ENCODE measurements at regions not wholly inside any gene's neighbourhood (a gene's known extent, or its start where the extent isn't known, plus 50 kb on each side); places are given as distances from the start of the nearest gene placed in this dataset.

DNA sequence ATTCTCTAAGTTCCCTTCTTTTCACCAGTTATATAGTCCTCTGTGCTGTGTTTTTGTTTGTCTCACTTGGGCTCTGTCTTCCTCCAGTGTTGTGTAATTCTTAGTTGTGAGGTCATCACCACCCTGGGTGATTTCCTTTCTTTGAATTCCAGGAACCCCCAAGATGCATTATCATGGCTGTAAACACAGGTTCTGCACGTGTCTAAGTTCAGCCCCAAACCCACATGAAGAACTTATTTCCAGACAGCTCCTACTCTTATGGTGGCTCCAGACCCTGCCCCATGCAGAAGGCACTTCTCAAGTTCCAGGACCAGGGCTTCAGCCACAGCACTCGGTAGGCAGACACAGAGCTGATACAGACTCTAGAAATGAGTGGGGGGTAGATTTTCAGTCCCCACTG is 560.5 kb downstream of the BCL11B start (continued):
- TF ChIP-seq ZNF296 (CRISPR knock-in tag; conservative IDR thresholded peaks at IDR 0.05) (no peak), ZNF660 (CRISPR knock-in tag; IDR thresholded peaks at IDR 0.05; ENCODE audit: borderline replicate concordance, low read depth) (no peak), TOPORS (CRISPR knock-in tag; IDR thresholded peaks at IDR 0.05) (no peak), HOXA3 (CRISPR knock-in tag; IDR thresholded peaks at IDR 0.05) (no peak), PTBP1 (IDR thresholded peaks at IDR 0.05; ENCODE audit: low read depth, low read length, poor library complexity, severe bottlenecking) (no peak), REXO4 (CRISPR knock-in tag; IDR thresholded peaks at IDR 0.05; ENCODE audit: borderline replicate concordance) (no peak)
- TF ChIP-seq, protein P1, sequence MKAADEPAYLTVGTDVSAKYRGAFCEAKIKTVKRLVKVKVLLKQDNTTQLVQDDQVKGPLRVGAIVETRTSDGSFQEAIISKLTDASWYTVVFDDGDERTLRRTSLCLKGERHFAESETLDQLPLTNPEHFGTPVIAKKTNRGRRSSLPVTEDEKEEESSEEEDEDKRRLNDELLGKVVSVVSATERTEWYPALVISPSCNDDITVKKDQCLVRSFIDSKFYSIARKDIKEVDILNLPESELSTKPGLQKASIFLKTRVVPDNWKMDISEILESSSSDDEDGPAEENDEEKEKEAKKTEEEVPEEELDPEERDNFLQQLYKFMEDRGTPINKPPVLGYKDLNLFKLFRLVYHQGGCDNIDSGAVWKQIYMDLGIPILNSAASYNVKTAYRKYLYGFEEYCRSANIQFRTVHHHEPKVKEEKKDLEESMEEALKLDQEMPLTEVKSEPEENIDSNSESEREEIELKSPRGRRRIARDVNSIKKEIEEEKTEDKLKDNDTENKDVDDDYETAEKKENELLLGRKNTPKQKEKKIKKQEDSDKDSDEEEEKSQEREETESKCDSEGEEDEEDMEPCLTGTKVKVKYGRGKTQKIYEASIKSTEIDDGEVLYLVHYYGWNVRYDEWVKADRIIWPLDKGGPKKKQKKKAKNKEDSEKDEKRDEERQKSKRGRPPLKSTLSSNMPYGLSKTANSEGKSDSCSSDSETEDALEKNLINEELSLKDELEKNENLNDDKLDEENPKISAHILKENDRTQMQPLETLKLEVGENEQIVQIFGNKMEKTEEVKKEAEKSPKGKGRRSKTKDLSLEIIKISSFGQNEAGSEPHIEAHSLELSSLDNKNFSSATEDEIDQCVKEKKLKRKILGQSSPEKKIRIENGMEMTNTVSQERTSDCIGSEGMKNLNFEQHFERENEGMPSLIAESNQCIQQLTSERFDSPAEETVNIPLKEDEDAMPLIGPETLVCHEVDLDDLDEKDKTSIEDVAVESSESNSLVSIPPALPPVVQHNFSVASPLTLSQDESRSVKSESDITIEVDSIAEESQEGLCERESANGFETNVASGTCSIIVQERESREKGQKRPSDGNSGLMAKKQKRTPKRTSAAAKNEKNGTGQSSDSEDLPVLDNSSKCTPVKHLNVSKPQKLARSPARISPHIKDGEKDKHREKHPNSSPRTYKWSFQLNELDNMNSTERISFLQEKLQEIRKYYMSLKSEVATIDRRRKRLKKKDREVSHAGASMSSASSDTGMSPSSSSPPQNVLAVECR (CRISPR knock-in tag; IDR thresholded peaks at IDR 0.05; ENCODE audit: borderline replicate concordance) = no peak
- TF ChIP-seq, protein P2, sequence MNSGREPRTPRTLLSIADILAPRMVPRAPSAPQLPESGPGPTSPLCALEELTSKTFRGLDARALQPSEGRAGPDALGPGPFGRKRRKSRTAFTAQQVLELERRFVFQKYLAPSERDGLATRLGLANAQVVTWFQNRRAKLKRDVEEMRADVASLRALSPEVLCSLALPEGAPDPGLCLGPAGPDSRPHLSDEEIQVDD (CRISPR knock-in tag; IDR thresholded peaks at IDR 0.05; ENCODE audit: borderline replicate concordance) = no peak
- TF ChIP-seq, protein P3, sequence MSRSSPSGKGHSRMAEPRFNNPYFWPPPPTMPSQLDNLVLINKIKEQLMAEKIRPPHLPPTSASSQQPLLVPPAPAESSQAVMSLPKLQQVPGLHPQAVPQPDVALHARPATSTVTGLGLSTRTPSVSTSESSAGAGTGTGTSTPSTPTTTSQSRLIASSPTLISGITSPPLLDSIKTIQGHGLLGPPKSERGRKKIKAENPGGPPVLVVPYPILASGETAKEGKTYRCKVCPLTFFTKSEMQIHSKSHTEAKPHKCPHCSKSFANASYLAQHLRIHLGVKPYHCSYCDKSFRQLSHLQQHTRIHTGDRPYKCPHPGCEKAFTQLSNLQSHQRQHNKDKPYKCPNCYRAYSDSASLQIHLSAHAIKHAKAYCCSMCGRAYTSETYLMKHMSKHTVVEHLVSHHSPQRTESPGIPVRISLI (CRISPR knock-in tag; IDR thresholded peaks at IDR 0.05; ENCODE audit: borderline replicate concordance) = no peak

Data from HepG2 (cell line).